CD4-positive, alpha-beta memory T cell (primary cell): ENCODE measurements at regions not wholly inside any gene's neighbourhood (a gene's known extent, or its start where the extent isn't known, plus 50 kb on each side); places are given as distances from the start of the nearest gene placed in this dataset.

Experiments used
- CTCF ChIA-PET: fragments of 350-600 bp; sonication (Branson Sonifier 250); formaldehyde crosslinking; loops from one replicate; lab custom pipeline; 2021; ENCODE audit warnings: inconsistent platforms; ENCODE audit not compliant: partially characterized antibody; lab: Charles Lee
- POLR2A ChIA-PET: fragments of 350-600 bp; sonication (Branson Sonifier 250); formaldehyde crosslinking; loops from one replicate; lab custom pipeline; 2021; ENCODE audit not compliant: partially characterized antibody; lab: Charles Lee
- DNase-seq, 5 donors: peaks; one replicate each; pipeline versions ENCODE4 v3.0.0 to v3.0.0-alpha.2; 2020 to 2022; ENCODE audit warnings: mixed read lengths in 1 of 5
- H3K27ac ChIP-seq: one replicate; pipeline ENCODE4 v1.7.0; 2013; ENCODE audit warnings: low read depth, low read length
- H3K27me3 ChIP-seq: 2 replicates; pipeline ENCODE4 v1.7.0; 2013; ENCODE audit warnings: mild to moderate bottlenecking, low read length, moderate library complexity; ENCODE audit not compliant: insufficient read depth
- H3K36me3 ChIP-seq: 2 replicates; pipeline ENCODE4 v1.7.0; 2013; ENCODE audit warnings: mild to moderate bottlenecking, low read length, moderate library complexity; ENCODE audit not compliant: insufficient read depth
- H3K4me1 ChIP-seq: 2 replicates; pipeline ENCODE4 v1.7.0; 2013; ENCODE audit warnings: mild to moderate bottlenecking, low read length, moderate library complexity; ENCODE audit not compliant: insufficient read depth
- H3K4me3 ChIP-seq, 2 donors: one replicate each; pipeline ENCODE4 v1.7.0; 2013; ENCODE audit warnings: low read length in 2 of 2, mild to moderate bottlenecking in 1 of 2
- H3K9me3 ChIP-seq, 2 donors: one replicate each; pipeline ENCODE4 v1.7.0; 2013; ENCODE audit warnings: low read length in 2 of 2, control low read depth in 1 of 2; ENCODE audit not compliant: control insufficient read depth in 1 of 2
- H3K27ac Mint-ChIP-seq, 7 donors: one replicate each; pipeline ENCODE4 v1.8.0; 2020 to 2021; ENCODE audit warnings: mixed read lengths in 7 of 7, mild to moderate bottlenecking in 6 of 7, inconsistent platforms in 3 of 7, moderate library complexity in 3 of 7
- H3K27me3 Mint-ChIP-seq, 2 donors: one replicate each; pipeline ENCODE4 v1.8.0; 2020 to 2021; ENCODE audit warnings: mixed read lengths in 2 of 2
- H3K36me3 Mint-ChIP-seq, 2 donors: one replicate each; pipeline ENCODE4 v1.8.0; 2020 to 2021; ENCODE audit warnings: mixed read lengths in 2 of 2, inconsistent platforms in 1 of 2, mild to moderate bottlenecking in 1 of 2
- H3K4me1 Mint-ChIP-seq, 4 donors: one replicate each; pipeline ENCODE4 v1.8.0; 2020 to 2021; ENCODE audit warnings: mixed read lengths in 4 of 4, mild to moderate bottlenecking in 1 of 4
- H3K4me3 Mint-ChIP-seq, 8 donors: one replicate each; pipeline ENCODE4 v1.8.0; 2020 to 2021; ENCODE audit warnings: mixed read lengths in 8 of 8, mild to moderate bottlenecking in 7 of 8, moderate library complexity in 6 of 8, inconsistent platforms in 3 of 8
- H3K9me3 Mint-ChIP-seq, 8 donors: one replicate each; pipeline ENCODE4 v1.8.0; 2020 to 2021; ENCODE audit warnings: mixed read lengths in 8 of 8, mild to moderate bottlenecking in 5 of 8, inconsistent platforms in 3 of 8, moderate library complexity in 1 of 8
- intact Hi-C: fragments of 100-400 bp; cut with micrococcal nuclease; formaldehyde crosslinking; loops from one replicate; pipeline ENCODE4 v1.15.1; 2023

DNA sequence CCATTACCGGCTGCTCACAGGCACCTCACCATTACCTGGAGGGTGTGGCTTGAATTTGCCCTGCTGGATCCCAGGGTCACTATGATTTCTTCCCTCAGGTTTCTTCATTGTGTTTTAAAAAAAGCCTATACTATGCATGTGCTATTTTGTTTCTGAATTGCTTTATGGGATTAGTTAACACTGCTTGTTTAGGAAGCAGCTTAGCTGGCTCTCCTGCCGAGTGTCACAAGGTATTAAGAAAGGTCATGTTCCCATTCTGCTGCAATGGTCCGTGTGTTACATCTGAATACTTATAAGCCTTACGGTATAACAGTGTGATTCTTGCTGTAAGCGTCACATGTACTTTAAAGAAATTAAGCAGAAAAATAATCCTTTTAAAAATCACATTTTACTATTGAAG lies 380.6 kb upstream of the B3GAT1 start:
- no peak overlapping the region for H3K4me3 Mint-ChIP-seq
- Histone ChIP-seq H3K4me3 (no peak overlapping the region), H3K4me1 (no peaks in the 10 kb centered on the region), H3K9me3 (no peaks in the 10 kb centered on the region), H3K36me3 (no peaks in the 10 kb centered on the region), H3K27ac (no peak overlapping the region), H3K27me3 (no peaks in the 10 kb centered on the region)
- no peaks in the 10 kb centered on the region for H3K36me3 Mint-ChIP-seq
- H3K27me3 Mint-ChIP-seq: peaks cover 7 to 10% of the 10 kb centered on the region in 2 donors
- POLR2A ChIA-PET: no interaction called here
- intact Hi-C loops: no loop called here
- H3K9me3 Mint-ChIP-seq: no peaks in the 10 kb centered on the region
- no peaks in the 10 kb centered on the region for H3K4me1 Mint-ChIP-seq
- H3K27ac Mint-ChIP-seq: no peak overlapping the region
- no peak for DNase-seq
- CTCF ChIA-PET: no interaction called here

DNA sequence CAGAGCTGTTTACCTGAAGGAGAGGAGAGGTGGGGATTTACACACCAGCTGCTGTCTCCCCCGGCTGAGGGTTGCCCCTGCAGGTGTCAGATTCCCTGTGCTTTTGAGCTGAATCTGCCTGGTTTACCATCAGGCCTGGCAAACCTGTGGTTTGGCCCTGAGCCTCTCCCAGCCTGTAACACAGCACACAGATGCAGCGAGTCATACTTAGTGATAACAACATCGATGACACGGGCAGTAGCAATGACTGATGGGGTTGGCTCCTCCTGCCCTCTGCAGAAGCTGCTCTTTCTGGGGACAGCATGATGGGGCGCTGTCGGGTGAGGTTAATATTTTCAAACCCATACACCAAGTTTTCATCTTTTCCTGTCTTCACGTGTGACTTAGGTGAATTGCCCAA lies 380.0 kb upstream of the B3GAT1 start:
- H3K36me3 ChIP-seq: no peaks in the 10 kb centered on the region
- no peak for DNase-seq
- H3K4me3 ChIP-seq: no peak overlapping the region
- intact Hi-C loops: no loop called here
- H3K36me3 Mint-ChIP-seq: no peaks in the 10 kb centered on the region
- ChIA-PET CTCF (no interaction called here), POLR2A (no interaction called here)
- no peak overlapping the region for H3K27ac Mint-ChIP-seq
- peaks cover 7 to 10% of the 10 kb centered on the region in 2 donors for H3K27me3 Mint-ChIP-seq
- no peak overlapping the region for H3K27ac ChIP-seq
- H3K27me3 ChIP-seq: no peaks in the 10 kb centered on the region
- H3K4me1 Mint-ChIP-seq: no peaks in the 10 kb centered on the region
- H3K4me3 Mint-ChIP-seq: no peak overlapping the region
- no peaks in the 10 kb centered on the region for H3K9me3 ChIP-seq
- no peaks in the 10 kb centered on the region for H3K4me1 ChIP-seq
- no peaks in the 10 kb centered on the region for H3K9me3 Mint-ChIP-seq

DNA sequence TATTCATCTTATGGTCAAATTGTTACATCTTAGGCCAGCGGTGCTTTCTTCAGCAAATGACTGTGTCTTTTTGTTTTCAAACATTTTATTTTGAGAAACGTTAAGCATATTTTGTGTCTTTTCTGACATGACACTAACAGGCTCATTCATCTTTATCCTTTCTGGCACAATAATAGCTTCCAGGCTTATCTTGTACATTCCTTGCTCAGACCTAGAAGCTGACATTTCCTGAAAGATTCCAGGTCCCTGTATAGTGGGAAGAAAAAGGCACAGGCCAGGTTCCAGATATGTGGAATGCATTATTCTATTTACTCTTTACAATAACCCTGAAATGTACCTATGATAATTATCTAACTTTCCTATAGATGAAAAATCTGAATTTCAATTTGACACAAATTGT lies 379.1 kb upstream of the B3GAT1 start:
- POLR2A ChIA-PET: no interaction called here
- no peaks in the 10 kb centered on the region for H3K36me3 Mint-ChIP-seq

DNA sequence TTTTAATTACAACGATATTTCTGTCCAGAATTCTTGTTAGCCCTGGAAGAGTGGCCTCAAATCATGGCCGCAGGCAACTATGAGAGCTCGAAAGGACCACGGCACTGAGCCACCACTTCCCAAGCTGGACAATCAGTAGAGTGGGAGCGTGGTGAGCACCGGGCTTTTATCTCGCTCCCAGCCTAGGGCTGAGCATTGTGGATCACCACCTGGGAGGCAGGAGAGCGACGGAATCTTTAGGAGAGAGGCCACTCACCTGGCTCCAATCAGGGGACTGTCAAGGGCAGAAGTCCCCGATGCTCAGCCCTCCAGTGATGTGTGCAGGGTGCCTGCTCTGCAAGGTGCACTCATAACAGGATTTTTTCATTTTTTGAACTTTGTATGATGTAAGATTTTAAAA lies 377.1 kb upstream of the B3GAT1 start:
- ChIA-PET POLR2A (no interaction called here), CTCF (no interaction called here)
- Histone ChIP-seq H3K27me3 (no peaks in the 10 kb centered on the region), H3K9me3 (no peaks in the 10 kb centered on the region), H3K4me1 (no peaks in the 10 kb centered on the region), H3K27ac (no peak overlapping the region), H3K4me3 (no peak overlapping the region), H3K36me3 (no peaks in the 10 kb centered on the region)
- H3K36me3 Mint-ChIP-seq: no peaks in the 10 kb centered on the region
- H3K9me3 Mint-ChIP-seq: peaks cover 0 to 3% (median 0%) of the 10 kb centered on the region in 8 donors
- no peak for DNase-seq
- peaks cover 6 to 13% of the 10 kb centered on the region in 2 donors for H3K27me3 Mint-ChIP-seq
- H3K4me3 Mint-ChIP-seq: no peak overlapping the region
- no peaks in the 10 kb centered on the region for H3K4me1 Mint-ChIP-seq
- intact Hi-C loops: no loop called here
- H3K27ac Mint-ChIP-seq: no peak overlapping the region

More for the DNA sequence above, 379.1 kb upstream of the B3GAT1 start:
- H3K4me3 Mint-ChIP-seq: no peak overlapping the region
- DNase-seq: no peak
- H3K4me3 ChIP-seq: no peak overlapping the region
- no peak overlapping the region for H3K27ac ChIP-seq
- H3K36me3 ChIP-seq: no peaks in the 10 kb centered on the region
- peaks cover 7 to 9% of the 10 kb centered on the region in 2 donors for H3K27me3 Mint-ChIP-seq
- H3K4me1 ChIP-seq: no peaks in the 10 kb centered on the region
- H3K9me3 ChIP-seq: no peaks in the 10 kb centered on the region
- no peaks in the 10 kb centered on the region for H3K9me3 Mint-ChIP-seq
- no peak overlapping the region for H3K27ac Mint-ChIP-seq
- intact Hi-C loops: no loop called here
- CTCF ChIA-PET: no interaction called here
- H3K4me1 Mint-ChIP-seq: no peaks in the 10 kb centered on the region
- no peaks in the 10 kb centered on the region for H3K27me3 ChIP-seq

DNA sequence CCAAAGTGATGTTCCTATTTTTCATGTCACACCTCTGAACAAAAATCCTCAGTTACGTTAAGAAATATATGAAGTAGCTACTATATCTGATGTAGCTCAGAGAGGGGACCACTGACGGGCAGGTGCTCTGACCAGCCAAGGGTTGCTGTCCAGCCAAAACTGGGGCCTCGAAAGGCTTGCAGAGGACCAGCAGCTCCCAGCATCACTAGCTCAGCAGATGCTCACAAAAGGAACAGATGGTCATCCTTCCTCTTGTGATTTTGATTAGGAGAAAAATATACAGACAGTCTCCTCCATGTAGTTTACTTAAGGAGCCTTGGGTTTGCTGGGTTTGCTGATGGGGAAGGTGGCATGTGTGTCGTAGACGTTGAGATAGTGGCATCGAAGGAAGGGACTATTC lies 374.6 kb upstream of the B3GAT1 start:
- Histone ChIP-seq H3K27ac (no peak overlapping the region), H3K4me3 (no peak overlapping the region), H3K36me3 (no peaks in the 10 kb centered on the region), H3K9me3 (no peaks in the 10 kb centered on the region), H3K27me3 (peaks cover 3% of the 10 kb centered on the region), H3K4me1 (no peaks in the 10 kb centered on the region)
- POLR2A ChIA-PET: no interaction called here
- Mint-ChIP-seq H3K9me3 (peaks cover 0 to 3% (median 0%) of the 10 kb centered on the region in 8 donors), H3K27me3 (peaks cover 11 to 15% of the 10 kb centered on the region in 2 donors), H3K4me1 (no peaks in the 10 kb centered on the region), H3K27ac (no peak overlapping the region), H3K4me3 (no peak overlapping the region), H3K36me3 (no peaks in the 10 kb centered on the region)
- DNase-seq: no peak
- intact Hi-C loops: no loop called here
- CTCF ChIA-PET: no interaction called here

DNA sequence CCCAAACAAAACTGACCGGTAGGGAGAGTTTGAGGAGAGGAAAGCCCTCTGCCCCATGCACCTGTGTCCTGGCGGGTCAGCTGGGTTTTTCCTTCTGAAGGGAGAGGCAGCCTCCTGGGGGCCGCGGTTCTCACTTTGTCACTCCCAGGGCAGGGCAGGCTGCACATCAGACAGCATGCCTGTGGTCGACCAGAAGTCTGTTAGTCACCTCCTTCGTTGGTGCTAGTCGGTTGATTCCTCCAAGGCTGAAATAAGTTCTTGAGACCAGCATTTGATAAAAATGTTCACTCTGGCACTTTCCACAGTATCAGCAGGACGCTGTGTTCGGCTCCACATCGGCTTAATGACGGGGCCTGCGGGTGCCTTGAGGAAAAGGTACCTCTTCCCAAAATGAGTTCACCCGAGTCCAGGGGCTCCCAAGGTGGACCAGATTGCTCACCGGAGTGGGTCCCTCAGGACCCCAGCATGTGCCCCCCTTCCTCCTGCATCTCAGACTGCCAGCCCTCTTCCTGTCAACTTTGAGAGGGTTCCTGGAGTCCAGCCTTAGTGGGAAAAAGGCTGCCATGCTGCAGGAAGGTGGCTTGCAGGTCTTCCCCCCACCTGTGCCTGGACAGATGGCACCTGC lies 373.7 kb upstream of the B3GAT1 start:
- POLR2A ChIA-PET: no interaction called here
- H3K9me3 Mint-ChIP-seq: peaks cover 0 to 3% (median 0%) of the 10 kb centered on the region in 8 donors
- no peaks in the 10 kb centered on the region for H3K36me3 ChIP-seq
- no peak overlapping the region for H3K4me3 Mint-ChIP-seq
- DNase-seq: no peak
- H3K27ac Mint-ChIP-seq: no peak overlapping the region
- H3K36me3 Mint-ChIP-seq: no peaks in the 10 kb centered on the region
- intact Hi-C loops: no loop called here
- no peak overlapping the region for H3K4me3 ChIP-seq
- H3K4me1 ChIP-seq: no peaks in the 10 kb centered on the region
- H3K27me3 Mint-ChIP-seq: peaks cover 9 to 14% of the 10 kb centered on the region in 2 donors
- H3K9me3 ChIP-seq: no peaks in the 10 kb centered on the region
- no peak overlapping the region for H3K27ac ChIP-seq
- peaks cover 4% of the 10 kb centered on the region for H3K27me3 ChIP-seq
- CTCF ChIA-PET: no interaction called here
- no peaks in the 10 kb centered on the region for H3K4me1 Mint-ChIP-seq

DNA sequence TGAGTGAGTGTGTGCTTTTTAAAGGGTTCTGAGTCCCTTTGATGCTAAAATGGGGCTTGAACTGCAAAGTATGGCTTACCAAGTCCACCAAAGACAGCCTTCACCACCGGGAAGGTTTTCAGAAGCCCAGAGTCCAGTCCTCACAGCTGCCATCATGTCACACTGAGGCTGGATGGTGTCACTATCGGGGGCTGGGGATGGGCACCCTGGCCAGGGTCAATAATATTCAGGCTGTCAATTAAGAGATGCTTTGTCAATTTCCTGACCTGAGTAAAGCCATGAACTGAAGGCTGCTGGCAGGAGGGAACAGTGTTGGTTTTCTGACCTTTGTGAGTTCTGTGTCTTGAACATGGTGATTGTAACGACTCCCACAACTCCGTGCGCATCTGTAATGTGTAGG lies 373.0 kb upstream of the B3GAT1 start:
- no peak for DNase-seq
- CTCF ChIA-PET: no interaction called here
- Histone ChIP-seq H3K4me1 (no peaks in the 10 kb centered on the region), H3K9me3 (no peaks in the 10 kb centered on the region), H3K4me3 (no peak overlapping the region), H3K36me3 (no peaks in the 10 kb centered on the region), H3K27me3 (peaks cover 4% of the 10 kb centered on the region), H3K27ac (no peak overlapping the region)
- intact Hi-C loops: no loop called here
- Mint-ChIP-seq H3K27me3 (peaks cover 9 to 13% of the 10 kb centered on the region in 2 donors), H3K9me3 (peaks cover 0 to 3% (median 0%) of the 10 kb centered on the region in 8 donors), H3K36me3 (no peaks in the 10 kb centered on the region), H3K27ac (no peak overlapping the region), H3K4me3 (no peak overlapping the region), H3K4me1 (no peaks in the 10 kb centered on the region)
- POLR2A ChIA-PET: no interaction called here

DNA sequence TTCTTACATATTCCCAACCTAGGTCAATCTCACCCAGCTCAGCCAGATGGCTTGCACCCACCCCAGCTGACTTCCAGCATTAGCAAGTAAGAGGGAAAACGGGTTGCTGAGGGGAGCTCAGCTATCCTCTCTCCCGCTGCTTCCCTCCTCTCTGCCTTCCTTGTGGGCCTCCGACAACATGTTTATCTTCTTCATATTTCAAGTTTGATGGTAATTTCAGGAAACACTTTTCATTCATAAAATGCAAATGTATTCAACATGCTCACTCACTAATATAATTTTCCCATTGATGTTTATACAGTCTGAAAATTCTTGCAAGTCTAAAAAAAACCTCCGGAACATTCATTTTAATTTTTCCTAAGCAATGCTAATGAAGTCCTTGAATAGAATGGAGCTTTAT lies 372.5 kb upstream of the B3GAT1 start:
- H3K27me3 ChIP-seq: peaks cover 4% of the 10 kb centered on the region
- DNase-seq: no peak
- CTCF ChIA-PET: no interaction called here
- H3K9me3 Mint-ChIP-seq: peaks cover 0 to 3% (median 0%) of the 10 kb centered on the region in 8 donors
- H3K36me3 ChIP-seq: no peaks in the 10 kb centered on the region
- H3K36me3 Mint-ChIP-seq: no peaks in the 10 kb centered on the region
- H3K27ac Mint-ChIP-seq: no peak overlapping the region
- no peaks in the 10 kb centered on the region for H3K4me1 Mint-ChIP-seq
- no peak overlapping the region for H3K4me3 Mint-ChIP-seq
- H3K4me3 ChIP-seq: no peak overlapping the region
- peaks cover 14 to 16% of the 10 kb centered on the region in 2 donors for H3K27me3 Mint-ChIP-seq
- POLR2A ChIA-PET: no interaction called here
- H3K4me1 ChIP-seq: no peaks in the 10 kb centered on the region
- intact Hi-C loops: no loop called here
- no peaks in the 10 kb centered on the region for H3K9me3 ChIP-seq
- no peak overlapping the region for H3K27ac ChIP-seq
